Activated CD4-positive, alpha-beta T cell treated with anti-CD3 and anti-CD28 coated beads, Interleukin-2, amount 10 ng/mL, durations not matched to agents 7 days and 5 days (primary cell): ENCODE measurements at regions not wholly inside any gene's neighbourhood (a gene's known extent, or its start where the extent isn't known, plus 50 kb on each side); places are given as distances from the start of the nearest gene placed in this dataset.
"Not testable (repeated sequence)": the region's sequence is repeated elsewhere in the genome, so short reads cannot be mapped to it uniquely, and the experiment has no call there.

Experiments used
- CTCF ChIA-PET: fragments of 350-600 bp; sonication (Branson Sonifier 250); formaldehyde crosslinking; loops from one replicate; lab custom pipeline; 2021; ENCODE audit warnings: antibody characterized with exemption; lab: Charles Lee
- POLR2A ChIA-PET: fragments of 350-600 bp; sonication (Branson Sonifier 250); formaldehyde crosslinking; loops from one replicate; lab custom pipeline; 2021; ENCODE audit warnings: antibody characterized with exemption; lab: Charles Lee
- DNase-seq: peaks from one replicate; pipeline ENCODE4 v3.0.0-alpha.2; 2020
- H3K27ac Mint-ChIP-seq: one replicate; pipeline ENCODE4 v1.8.0; 2021; ENCODE audit warnings: mild to moderate bottlenecking, moderate library complexity, mixed read lengths
- H3K27me3 Mint-ChIP-seq: one replicate; pipeline ENCODE4 v1.8.0; 2021; ENCODE audit warnings: mixed read lengths
- H3K36me3 Mint-ChIP-seq: one replicate; pipeline ENCODE4 v1.8.0; 2021; ENCODE audit warnings: low read depth, mixed read lengths
- H3K4me1 Mint-ChIP-seq: one replicate; pipeline ENCODE4 v1.8.0; 2021; ENCODE audit warnings: mixed read lengths
- H3K4me3 Mint-ChIP-seq: one replicate; pipeline ENCODE4 v1.8.0; 2021; ENCODE audit warnings: mild to moderate bottlenecking, moderate library complexity, mixed read lengths
- H3K9me3 Mint-ChIP-seq: one replicate; pipeline ENCODE4 v1.8.0; 2021; ENCODE audit warnings: mixed read lengths

DNA sequence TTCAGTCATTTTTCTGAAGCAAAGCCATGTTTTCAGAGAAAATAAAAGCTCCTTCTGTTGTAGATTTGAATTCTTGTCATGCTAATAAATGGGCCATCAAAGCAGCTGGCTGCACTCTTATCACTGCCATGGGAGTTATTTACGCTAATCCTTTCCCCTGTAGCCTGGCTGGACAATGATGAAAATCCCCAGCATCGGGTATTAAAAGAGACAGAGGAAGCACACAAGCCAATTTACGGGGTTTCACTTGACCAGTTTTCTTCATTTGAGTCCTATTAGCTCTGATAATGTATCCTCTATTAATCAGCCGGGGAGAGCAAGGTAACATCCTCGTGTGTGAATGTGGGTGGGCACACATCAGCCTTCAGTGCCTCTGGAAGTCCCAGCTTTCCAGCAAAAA, 470.2 kb upstream of the API5 start:
- no peak for DNase-seq
- no peaks in the 10 kb centered on the region for H3K4me1 Mint-ChIP-seq
- ChIA-PET POLR2A (no interaction called here), CTCF (interaction anchor here (0.6 kb wide), 1 partner anchor 557 kb away, joined by 3 read pairs; no protein-coding TSS in a partner anchor)
- H3K9me3 Mint-ChIP-seq: peaks cover 8% of the 10 kb centered on the region
- H3K4me3 Mint-ChIP-seq: no peak overlapping the region
- no peaks in the 10 kb centered on the region for H3K36me3 Mint-ChIP-seq
- H3K27ac Mint-ChIP-seq: no peak overlapping the region
- H3K27me3 Mint-ChIP-seq: no peaks in the 10 kb centered on the region

GRCh38 chr11:42849362-42849761, 462.4 kb upstream of the API5 start:
- Mint-ChIP-seq H3K4me1 (no peaks in the 10 kb centered on the region), H3K9me3 (peaks cover 3% of the 10 kb centered on the region), H3K27ac (no peak overlapping the region), H3K27me3 (no peaks in the 10 kb centered on the region), H3K4me3 (no peak overlapping the region), H3K36me3 (no peaks in the 10 kb centered on the region)
- CTCF ChIA-PET: no interaction called here
- POLR2A ChIA-PET: no interaction called here
- no peak for DNase-seq

DNA sequence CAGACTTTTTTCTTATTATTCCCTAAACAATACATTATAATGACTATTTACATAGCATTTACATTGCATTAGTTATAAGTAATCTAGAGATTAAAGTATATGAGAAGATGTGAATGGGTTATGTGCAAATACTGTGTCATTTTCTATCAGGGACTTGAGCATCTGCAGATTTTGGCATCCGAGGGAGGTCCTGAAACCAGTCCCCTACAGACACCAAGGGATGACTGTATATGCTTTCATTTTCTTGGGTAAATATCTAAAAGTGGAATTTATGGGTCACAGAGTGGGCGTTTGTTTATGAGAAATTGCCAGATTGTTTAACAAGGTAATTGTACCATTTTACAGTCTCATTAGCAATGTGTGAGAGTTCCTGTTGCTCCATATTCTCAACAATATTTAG, 454.5 kb upstream of the API5 start:
- H3K4me3 Mint-ChIP-seq: no peak overlapping the region
- POLR2A ChIA-PET: no interaction called here
- peaks cover 3% of the 10 kb centered on the region for H3K9me3 Mint-ChIP-seq
- DNase-seq: no peak
- H3K27me3 Mint-ChIP-seq: no peaks in the 10 kb centered on the region
- no peaks in the 10 kb centered on the region for H3K36me3 Mint-ChIP-seq
- H3K4me1 Mint-ChIP-seq: no peaks in the 10 kb centered on the region
- H3K27ac Mint-ChIP-seq: no peak overlapping the region
- CTCF ChIA-PET: no interaction called here

DNA sequence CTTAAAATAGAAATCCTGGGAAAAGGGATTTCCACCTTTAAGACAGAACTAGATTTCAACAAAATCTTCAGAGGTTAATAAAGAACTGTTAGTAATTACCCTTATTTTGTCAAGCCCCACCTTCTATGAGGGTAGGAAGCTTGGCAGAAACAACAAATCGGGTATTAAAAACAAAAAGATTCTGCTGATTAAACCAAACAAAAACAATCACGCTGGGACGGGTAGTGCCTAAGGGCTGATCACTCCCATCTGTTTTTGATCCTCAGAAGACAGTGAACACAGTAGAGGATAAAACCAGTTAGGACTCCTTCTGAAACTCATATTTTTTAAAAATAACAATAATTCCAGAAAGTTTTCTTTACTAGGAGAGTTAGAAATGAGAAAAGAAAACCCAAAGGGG, 441.3 kb upstream of the API5 start:
- peaks cover 3% of the 10 kb centered on the region for H3K9me3 Mint-ChIP-seq
- H3K4me1 Mint-ChIP-seq: no peaks in the 10 kb centered on the region
- DNase-seq: no peak
- no peak overlapping the region for H3K4me3 Mint-ChIP-seq
- H3K27me3 Mint-ChIP-seq: no peaks in the 10 kb centered on the region
- ChIA-PET POLR2A (no interaction called here), CTCF (no interaction called here)
- no peak overlapping the region for H3K27ac Mint-ChIP-seq
- no peaks in the 10 kb centered on the region for H3K36me3 Mint-ChIP-seq

DNA sequence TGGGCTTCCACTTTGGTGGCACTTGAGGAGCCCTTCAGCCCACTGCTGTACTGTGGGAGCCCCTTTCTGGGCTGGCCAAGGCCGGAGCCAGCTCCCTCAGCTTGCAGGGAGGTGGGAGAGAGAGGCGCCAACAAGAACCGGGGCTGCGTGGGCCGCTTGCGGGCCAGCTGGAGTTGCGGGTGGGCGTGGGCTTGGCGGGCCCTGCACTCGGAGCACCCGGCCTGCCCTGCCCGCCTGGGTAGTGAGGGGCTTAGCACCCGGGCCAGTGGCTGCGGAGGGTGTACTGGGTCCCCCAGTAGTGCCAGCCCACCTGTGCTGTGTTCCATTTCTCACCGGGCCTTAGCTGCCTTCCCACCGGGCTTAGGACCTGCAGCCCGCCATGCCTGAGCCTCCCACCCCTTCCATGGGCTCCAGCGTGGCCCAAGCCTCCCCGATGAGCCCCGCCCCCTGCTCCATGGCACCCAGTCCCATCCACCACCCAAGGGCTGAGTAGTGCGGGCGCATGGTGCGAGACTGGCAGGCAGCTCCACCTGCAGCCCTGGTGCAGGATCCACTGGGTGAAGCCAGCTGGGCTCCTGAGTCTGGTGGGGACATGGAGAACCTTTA, 437.9 kb upstream of the API5 start:
- H3K4me1 Mint-ChIP-seq, H3K27me3 Mint-ChIP-seq, H3K9me3 Mint-ChIP-seq, DNase-seq, H3K4me3 Mint-ChIP-seq, H3K36me3 Mint-ChIP-seq, H3K27ac Mint-ChIP-seq, CTCF ChIA-PET, POLR2A ChIA-PET: not testable (repeated sequence)

DNA sequence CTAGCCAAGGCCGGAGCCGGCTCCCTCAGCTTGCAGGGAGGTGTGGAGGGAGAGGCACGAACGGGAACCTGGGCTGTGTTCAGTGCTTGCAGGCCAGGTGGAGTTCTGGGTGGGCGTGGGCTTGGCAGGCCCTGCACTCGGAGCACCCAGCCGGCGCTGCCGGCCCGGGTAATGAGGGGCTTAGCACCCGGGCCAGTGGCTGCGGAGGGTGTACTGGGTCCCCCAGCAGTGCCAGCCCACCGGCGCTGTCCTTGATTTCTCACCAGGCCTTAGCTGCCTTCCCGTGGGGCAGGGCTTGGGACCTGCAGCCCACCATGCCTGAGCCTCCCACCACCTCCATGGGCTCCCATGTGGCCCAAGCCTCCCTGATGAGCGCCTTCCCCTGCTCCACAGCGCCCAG, 430.5 kb upstream of the API5 start:
- H3K4me1 Mint-ChIP-seq, POLR2A ChIA-PET, H3K4me3 Mint-ChIP-seq, H3K27ac Mint-ChIP-seq, DNase-seq, CTCF ChIA-PET, H3K27me3 Mint-ChIP-seq, H3K36me3 Mint-ChIP-seq: not testable (repeated sequence)
- H3K9me3 Mint-ChIP-seq: peaks cover 16% of the 10 kb centered on the region

- Mint-ChIP-seq H3K4me1 (no peaks in the 10 kb centered on the region), H3K36me3 (no peaks in the 10 kb centered on the region), H3K27ac (no peak overlapping the region), H3K9me3 (peaks cover 3% of the 10 kb centered on the region), H3K4me3 (no peak overlapping the region), H3K27me3 (no peaks in the 10 kb centered on the region)
- POLR2A ChIA-PET: no interaction called here
- DNase-seq: no peak
- CTCF ChIA-PET: no interaction called here
Measured at GRCh38 chr11:42890773-42891172, 421.0 kb upstream of the API5 start.

DNA sequence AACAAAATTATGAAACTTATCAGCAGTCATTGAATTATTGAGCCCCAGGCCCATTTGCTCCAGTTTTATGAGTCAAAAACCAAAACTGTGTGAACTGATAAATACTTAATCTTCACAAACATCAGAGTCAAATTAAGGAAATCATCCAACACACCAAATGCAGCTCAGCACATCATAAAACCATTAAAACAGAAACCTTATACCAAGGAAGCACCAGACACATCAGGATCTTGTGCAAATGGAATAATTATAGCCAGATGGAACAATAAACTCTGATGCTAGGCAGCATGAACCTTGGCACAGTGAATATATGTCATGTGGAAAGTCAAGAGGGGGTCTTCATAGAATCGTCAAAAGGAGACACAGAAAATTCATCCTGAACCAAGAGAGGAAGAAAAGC, 410.7 kb upstream of the API5 start:
- CTCF ChIA-PET: no interaction called here

GRCh38 chr11:42906226-42906625, 405.6 kb upstream of the API5 start:
- no peak overlapping the region for H3K4me3 Mint-ChIP-seq
- no peaks in the 10 kb centered on the region for H3K36me3 Mint-ChIP-seq
- no peak overlapping the region for H3K27ac Mint-ChIP-seq
- POLR2A ChIA-PET: no interaction called here
- H3K9me3 Mint-ChIP-seq: peaks cover 21% of the 10 kb centered on the region
- no peaks in the 10 kb centered on the region for H3K4me1 Mint-ChIP-seq
- H3K27me3 Mint-ChIP-seq: no peaks in the 10 kb centered on the region
- DNase-seq: no peak
- CTCF ChIA-PET: no interaction called here

More for the DNA sequence above, 410.7 kb upstream of the API5 start:
- Mint-ChIP-seq H3K27ac (no peak overlapping the region), H3K27me3 (no peaks in the 10 kb centered on the region), H3K36me3 (no peaks in the 10 kb centered on the region), H3K9me3 (peaks cover 7% of the 10 kb centered on the region), H3K4me1 (no peaks in the 10 kb centered on the region), H3K4me3 (no peak overlapping the region)
- DNase-seq: no peak
- POLR2A ChIA-PET: no interaction called here

GRCh38 chr11:42913731-42914130, 398.1 kb upstream of the API5 start:
- POLR2A ChIA-PET: no interaction called here
- CTCF ChIA-PET: no interaction called here
- peaks cover 17% of the 10 kb centered on the region for H3K9me3 Mint-ChIP-seq
- H3K27ac Mint-ChIP-seq: no peak overlapping the region
- H3K4me1 Mint-ChIP-seq: no peaks in the 10 kb centered on the region
- H3K36me3 Mint-ChIP-seq: no peaks in the 10 kb centered on the region
- DNase-seq: no peak
- H3K4me3 Mint-ChIP-seq: no peak overlapping the region
- H3K27me3 Mint-ChIP-seq: no peaks in the 10 kb centered on the region

GRCh38 chr11:42923651-42924050, 388.1 kb upstream of the API5 start:
- POLR2A ChIA-PET: no interaction called here
- Mint-ChIP-seq H3K27ac (no peak overlapping the region), H3K4me1 (no peaks in the 10 kb centered on the region), H3K4me3 (no peak overlapping the region), H3K27me3 (no peaks in the 10 kb centered on the region), H3K9me3 (peaks cover 6% of the 10 kb centered on the region), H3K36me3 (no peaks in the 10 kb centered on the region)
- DNase-seq: no peak
- CTCF ChIA-PET: no interaction called here

GRCh38 chr11:42925916-42926315, 385.9 kb upstream of the API5 start:
- CTCF ChIA-PET: no interaction called here
- Mint-ChIP-seq H3K36me3 (no peaks in the 10 kb centered on the region), H3K9me3 (peaks cover 5% of the 10 kb centered on the region), H3K27me3 (no peaks in the 10 kb centered on the region), H3K27ac (no peak overlapping the region), H3K4me3 (no peak overlapping the region), H3K4me1 (no peaks in the 10 kb centered on the region)
- POLR2A ChIA-PET: no interaction called here
- DNase-seq: no peak

DNA sequence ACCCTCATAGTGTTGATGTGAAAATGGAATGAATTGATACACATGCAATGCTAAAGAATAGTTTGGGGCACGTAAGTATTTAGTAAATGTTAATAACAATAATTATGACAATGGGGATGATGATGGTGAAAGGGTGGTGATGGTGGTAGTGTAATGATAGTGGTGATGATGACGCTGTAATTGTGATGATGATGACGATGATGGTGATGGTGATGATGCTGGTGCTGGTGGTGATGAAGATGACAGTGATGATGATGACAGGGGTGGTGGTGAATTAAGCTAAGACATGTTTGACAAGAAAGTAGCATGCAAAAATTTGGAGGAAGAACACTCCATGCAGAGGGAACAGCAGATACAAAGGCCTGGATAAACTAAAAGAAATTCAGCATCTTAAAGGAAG, 364.4 kb upstream of the API5 start:
- no peaks in the 10 kb centered on the region for H3K4me1 Mint-ChIP-seq
- CTCF ChIA-PET: no interaction called here
- POLR2A ChIA-PET: no interaction called here
- peaks cover 9% of the 10 kb centered on the region for H3K9me3 Mint-ChIP-seq
- no peak for DNase-seq
- H3K27me3 Mint-ChIP-seq: no peaks in the 10 kb centered on the region
- no peak overlapping the region for H3K4me3 Mint-ChIP-seq
- H3K27ac Mint-ChIP-seq: no peak overlapping the region
- no peaks in the 10 kb centered on the region for H3K36me3 Mint-ChIP-seq

- H3K27ac Mint-ChIP-seq, CTCF ChIA-PET, H3K4me3 Mint-ChIP-seq: not testable (repeated sequence)
Measured at GRCh38 chr11:42949738-42950376, 361.9 kb upstream of the API5 start.

More at GRCh38 chr11:42949738-42950376, 361.9 kb upstream of the API5 start:
- POLR2A ChIA-PET, H3K36me3 Mint-ChIP-seq, H3K4me1 Mint-ChIP-seq, DNase-seq, H3K27me3 Mint-ChIP-seq, H3K9me3 Mint-ChIP-seq: not testable (repeated sequence)
